Ectodermal cell (in vitro differentiated cells): ENCODE measurements at regions not wholly inside any gene's neighbourhood (a gene's known extent, or its start where the extent isn't known, plus 50 kb on each side); places are given as distances from the start of the nearest gene placed in this dataset.

Source experiments
- H3K27ac ChIP-seq: 2 replicates; pipeline ENCODE4 v1.7.0; 2013; ENCODE audit warnings: mild to moderate bottlenecking, low read depth, low read length; ENCODE audit not compliant: insufficient read depth, poor library complexity, severe bottlenecking
- H3K27me3 ChIP-seq: 2 replicates; pipeline ENCODE4 v1.7.0; 2013; ENCODE audit warnings: mild to moderate bottlenecking, low read length; ENCODE audit not compliant: insufficient read depth, control insufficient read depth, poor library complexity, severe bottlenecking
- H3K36me3 ChIP-seq: one replicate; pipeline ENCODE4 v1.7.0; 2013; ENCODE audit warnings: low read length; ENCODE audit not compliant: control insufficient read depth, insufficient read depth
- H3K4me1 ChIP-seq: one replicate; pipeline ENCODE4 v1.7.0; 2013; ENCODE audit warnings: low read length; ENCODE audit not compliant: control insufficient read depth, insufficient read depth
- H3K4me3 ChIP-seq: 2 replicates; pipeline ENCODE4 v1.7.0; 2013; ENCODE audit warnings: low read depth, low read length, control low read depth; ENCODE audit not compliant: insufficient read depth
- H3K9me3 ChIP-seq: 2 replicates; pipeline ENCODE4 v1.7.0; 2013; ENCODE audit warnings: mild to moderate bottlenecking, low read length, moderate library complexity; ENCODE audit not compliant: control insufficient read depth
- WGBS, 2 experiments: methylation state at CpG; one replicate each; pipeline ENCODE4 v1.1.7; 2013; ENCODE audit warnings: missing lambda C conversion rate in 2 of 2; 5-methylcytosine and 5-hydroxymethylcytosine counted together

DNA sequence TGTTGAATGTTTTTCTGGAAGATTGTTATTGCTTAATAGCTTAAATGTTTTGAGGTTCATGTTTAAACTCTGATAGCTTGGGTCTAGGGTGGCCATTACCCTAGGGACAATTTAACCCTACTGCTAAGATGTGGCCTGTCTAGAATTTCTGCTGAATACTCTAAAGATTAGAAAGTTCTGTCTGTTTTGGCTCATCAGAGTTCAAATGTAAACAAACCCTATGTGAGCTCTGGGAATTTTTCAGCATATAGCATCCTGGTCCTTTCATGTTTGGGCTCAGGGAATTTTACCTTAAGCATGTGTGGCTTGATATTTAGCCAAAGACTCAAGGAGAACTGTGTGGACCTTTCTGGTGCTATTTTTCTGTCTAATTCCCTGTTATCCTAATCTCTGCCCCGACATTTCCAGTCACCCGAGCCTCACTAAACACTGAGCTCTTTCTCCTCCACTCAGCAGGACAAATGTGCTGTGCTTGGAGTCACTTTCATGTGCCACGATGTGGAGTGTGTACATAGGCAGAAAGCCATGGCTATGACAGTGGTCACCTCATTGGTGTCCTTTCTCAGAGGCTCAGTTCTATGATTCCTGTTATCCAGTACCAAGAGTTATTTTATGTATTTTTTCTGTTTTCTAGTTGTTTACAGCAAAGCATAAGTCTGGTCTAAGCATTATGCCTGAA is 492.5 kb upstream of the SPHKAP start:
- Histone ChIP-seq H3K27ac (no peak overlapping the region), H3K36me3 (no peaks in the 10 kb centered on the region)
- 88 to 93% methylated on average over 3 of the region's 3 CpGs for WGBS, 2 experiments

DNA sequence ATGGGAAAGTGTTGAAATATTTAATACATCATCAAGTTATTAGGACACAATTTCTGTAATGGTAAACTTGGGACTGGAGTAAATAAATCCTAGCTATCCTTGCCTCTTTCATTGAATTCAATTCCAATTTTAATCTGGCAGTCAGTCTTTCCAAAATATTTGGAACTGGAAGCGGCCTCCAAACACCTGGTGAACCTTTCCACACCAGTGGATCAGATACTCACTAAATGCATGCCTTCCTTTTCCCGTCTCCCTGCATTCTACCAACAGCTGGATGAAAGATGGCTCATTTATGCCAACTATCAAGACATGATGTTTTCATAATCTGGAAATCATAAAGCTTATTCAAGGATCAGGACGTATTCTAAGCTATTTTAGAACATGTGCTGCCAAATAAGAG is 488.2 kb upstream of the SPHKAP start:
- Histone ChIP-seq H3K4me1 (no peaks in the 10 kb centered on the region), H3K36me3 (no peaks in the 10 kb centered on the region), H3K27me3 (no peaks in the 10 kb centered on the region), H3K9me3 (no peaks in the 10 kb centered on the region), H3K4me3 (no peak overlapping the region), H3K27ac (no peak overlapping the region)
- WGBS, 2 experiments: 86 to 96% methylated on average over 2 to 3 of the region's 3 CpGs

More for the DNA sequence above, 492.5 kb upstream of the SPHKAP start:
- Histone ChIP-seq H3K4me3 (no peak overlapping the region), H3K9me3 (no peaks in the 10 kb centered on the region), H3K4me1 (no peaks in the 10 kb centered on the region), H3K27me3 (no peaks in the 10 kb centered on the region)

DNA sequence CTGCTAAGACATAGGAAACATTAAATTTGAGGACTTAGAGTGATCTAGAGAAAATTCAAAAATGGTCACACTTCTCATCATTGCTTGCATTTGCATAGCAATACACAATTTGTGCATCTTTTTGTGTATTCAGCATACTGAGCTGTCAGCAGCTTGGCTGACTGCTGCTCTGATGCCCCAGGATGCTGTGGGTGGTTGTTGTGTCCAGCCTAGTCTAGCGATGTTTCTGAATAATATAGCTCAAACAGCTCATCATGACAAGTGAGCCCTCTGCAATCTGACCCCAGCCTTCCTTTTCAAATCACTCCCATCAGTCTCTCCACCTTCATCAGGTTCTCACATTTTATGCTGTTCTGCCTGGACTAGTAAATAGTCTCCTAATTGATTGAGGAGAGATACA is 483.7 kb upstream of the SPHKAP start:
- Histone ChIP-seq H3K4me3 (no peak overlapping the region), H3K4me1 (no peaks in the 10 kb centered on the region), H3K9me3 (no peaks in the 10 kb centered on the region), H3K36me3 (no peaks in the 10 kb centered on the region), H3K27ac (no peak overlapping the region), H3K27me3 (no peaks in the 10 kb centered on the region)
- 100% methylated on average over 1 of the region's 1 CpG for WGBS, 2 experiments

DNA sequence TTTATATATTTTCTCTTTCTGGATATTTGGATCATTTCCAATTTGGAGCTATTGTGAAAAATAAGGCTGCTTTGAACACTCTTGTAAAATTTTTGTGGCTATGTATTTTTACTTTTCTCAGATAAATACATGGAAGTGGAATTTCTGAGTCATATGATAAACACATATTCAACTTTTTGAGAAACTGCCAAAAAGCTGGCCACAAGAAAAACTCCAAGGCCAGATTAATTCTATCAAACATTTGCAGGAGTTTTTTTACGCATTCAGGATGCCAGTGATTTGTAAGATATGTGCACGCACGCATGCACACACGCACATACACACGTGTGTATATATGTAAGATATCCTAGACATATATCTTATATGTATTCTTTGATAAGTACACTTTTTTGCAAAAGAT is 477.5 kb upstream of the SPHKAP start:
- H3K27me3 ChIP-seq: no peaks in the 10 kb centered on the region
- no peaks in the 10 kb centered on the region for H3K9me3 ChIP-seq
- no peaks in the 10 kb centered on the region for H3K4me1 ChIP-seq
- H3K27ac ChIP-seq: no peak overlapping the region
- no peaks in the 10 kb centered on the region for H3K36me3 ChIP-seq
- H3K4me3 ChIP-seq: no peak overlapping the region
- 69 to 91% methylated on average over 3 to 4 of the region's 5 CpGs for WGBS, 2 experiments

DNA sequence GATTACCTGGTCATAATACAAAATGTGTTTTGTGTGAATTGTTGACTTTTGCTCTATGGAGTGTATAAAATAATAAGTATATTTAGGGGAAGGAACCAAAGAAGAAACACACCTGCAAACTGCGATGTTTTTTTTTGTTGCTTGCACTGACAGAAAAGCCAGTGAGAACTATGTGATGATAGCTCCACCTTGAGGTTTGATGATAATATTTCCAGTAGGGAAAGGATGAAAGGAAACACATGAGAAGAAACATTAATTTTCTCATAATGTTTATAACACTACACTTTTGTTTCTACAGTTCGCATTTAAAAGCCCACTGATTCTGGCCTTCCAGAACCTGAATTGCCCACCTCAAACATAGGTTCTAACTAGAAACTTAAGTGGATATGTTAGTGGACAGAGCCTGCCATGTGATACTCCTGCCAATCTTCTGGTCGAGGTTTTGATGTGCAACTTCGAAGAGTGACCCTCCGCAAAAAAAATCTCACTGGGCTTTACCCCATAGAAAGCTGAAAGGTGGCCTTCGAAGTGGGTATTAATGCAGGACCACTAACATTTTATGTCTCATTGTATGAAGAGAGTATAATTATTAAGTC is 476.4 kb upstream of the SPHKAP start:
- no peak overlapping the region for H3K27ac ChIP-seq
- 67 to 77% methylated on average over 5 to 6 of the region's 6 CpGs for WGBS, 2 experiments
- H3K27me3 ChIP-seq: no peaks in the 10 kb centered on the region

DNA sequence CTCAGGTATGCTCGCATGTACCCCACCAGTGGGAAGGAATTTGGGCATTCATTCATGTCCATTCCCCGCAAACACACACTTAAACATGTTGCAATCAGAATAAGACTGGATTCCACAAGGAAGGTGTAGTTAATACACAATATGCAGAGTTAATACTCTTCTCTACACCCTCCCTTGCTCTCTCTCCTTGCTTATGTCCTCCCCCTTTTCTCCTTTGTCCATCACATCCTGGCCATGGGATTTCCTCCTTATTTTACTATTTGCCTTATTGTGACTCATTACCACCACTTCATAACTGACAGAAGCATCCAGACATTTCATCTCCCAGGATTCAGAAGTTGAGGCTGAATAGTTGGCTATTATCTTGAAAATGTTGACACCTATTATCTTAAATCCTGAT is 473.8 kb upstream of the SPHKAP start:
- Histone ChIP-seq H3K9me3 (no peaks in the 10 kb centered on the region), H3K36me3 (no peaks in the 10 kb centered on the region), H3K4me3 (no peak overlapping the region), H3K4me1 (no peaks in the 10 kb centered on the region), H3K27me3 (no peaks in the 10 kb centered on the region), H3K27ac (no peak overlapping the region)
- WGBS, 2 experiments: 81 to 100% methylated on average over 2 of the region's 2 CpGs

More for the DNA sequence above, 476.4 kb upstream of the SPHKAP start:
- no peaks in the 10 kb centered on the region for H3K4me1 ChIP-seq
- no peaks in the 10 kb centered on the region for H3K36me3 ChIP-seq
- no peaks in the 10 kb centered on the region for H3K9me3 ChIP-seq
- H3K4me3 ChIP-seq: no peak overlapping the region

DNA sequence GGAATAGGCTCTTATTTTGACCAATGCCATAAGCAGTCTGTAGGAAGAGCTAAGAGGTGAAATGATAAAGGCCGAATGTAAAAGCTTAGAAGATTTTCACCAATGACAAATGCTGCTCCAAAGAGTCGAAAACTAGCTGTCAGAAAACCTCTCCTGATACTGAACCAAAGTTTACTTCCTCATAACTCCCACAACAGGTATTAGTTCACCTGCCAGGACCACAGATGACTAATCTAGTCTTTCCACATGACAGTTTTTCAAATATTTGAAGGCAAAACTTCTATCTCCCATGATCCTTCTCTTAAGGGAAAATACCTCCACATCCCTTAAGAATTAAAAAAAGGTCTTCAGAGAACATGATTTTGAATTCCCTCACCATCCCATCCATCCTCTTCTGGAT is 473.2 kb upstream of the SPHKAP start:
- Histone ChIP-seq H3K9me3 (no peaks in the 10 kb centered on the region), H3K4me3 (no peak overlapping the region), H3K27me3 (no peaks in the 10 kb centered on the region), H3K27ac (no peak overlapping the region), H3K36me3 (no peaks in the 10 kb centered on the region), H3K4me1 (no peaks in the 10 kb centered on the region)
- 91 to 95% methylated on average over 2 of the region's 2 CpGs for WGBS, 2 experiments

DNA sequence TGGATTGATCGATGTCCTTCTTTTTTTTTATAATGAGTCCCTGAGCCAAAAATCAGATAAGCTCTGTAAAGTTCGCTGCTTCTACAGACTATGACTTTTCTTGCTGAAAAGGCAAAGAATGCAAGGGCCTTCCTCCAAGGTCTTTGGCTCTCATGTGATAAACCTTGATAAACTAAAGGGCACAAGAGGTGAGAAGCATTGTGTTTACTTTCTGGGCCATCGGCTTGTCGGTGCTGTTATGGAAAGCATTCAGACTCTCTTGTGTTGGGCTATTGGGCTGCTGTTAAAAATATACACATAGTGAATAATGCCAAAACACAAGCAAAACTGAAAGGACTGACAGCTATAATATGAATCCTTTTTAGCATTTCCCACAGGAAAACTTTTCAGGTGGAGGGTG is 472.4 kb upstream of the SPHKAP start:
- WGBS, 2 experiments: 88 to 95% methylated on average over 4 of the region's 4 CpGs
- Histone ChIP-seq H3K27ac (no peak overlapping the region), H3K4me3 (no peak overlapping the region), H3K36me3 (no peaks in the 10 kb centered on the region), H3K9me3 (no peaks in the 10 kb centered on the region), H3K27me3 (no peaks in the 10 kb centered on the region), H3K4me1 (no peaks in the 10 kb centered on the region)

DNA sequence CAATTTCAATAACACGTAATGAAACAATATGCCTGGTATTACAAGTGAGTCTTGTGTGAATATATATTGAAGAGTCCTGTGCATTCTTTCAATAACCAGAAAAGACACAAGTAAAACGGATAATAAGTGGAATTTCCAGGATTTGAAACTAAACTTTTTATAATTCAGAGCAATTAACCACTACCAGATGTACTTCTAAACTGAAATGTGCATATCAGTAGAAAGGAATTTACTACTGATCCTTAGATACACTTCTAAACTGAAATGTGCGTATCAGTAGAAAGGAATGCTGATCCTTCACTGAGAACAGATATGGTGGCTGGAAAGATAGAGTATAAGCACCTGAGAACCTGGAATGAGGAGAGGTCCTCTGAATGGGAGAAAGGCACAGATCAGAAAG is 470.9 kb upstream of the SPHKAP start:
- WGBS, 2 experiments: 97 to 100% methylated on average over 2 to 3 of the region's 3 CpGs
- Histone ChIP-seq H3K9me3 (no peaks in the 10 kb centered on the region), H3K4me3 (no peak overlapping the region), H3K27ac (no peak overlapping the region), H3K36me3 (no peaks in the 10 kb centered on the region), H3K4me1 (no peaks in the 10 kb centered on the region), H3K27me3 (no peaks in the 10 kb centered on the region)

DNA sequence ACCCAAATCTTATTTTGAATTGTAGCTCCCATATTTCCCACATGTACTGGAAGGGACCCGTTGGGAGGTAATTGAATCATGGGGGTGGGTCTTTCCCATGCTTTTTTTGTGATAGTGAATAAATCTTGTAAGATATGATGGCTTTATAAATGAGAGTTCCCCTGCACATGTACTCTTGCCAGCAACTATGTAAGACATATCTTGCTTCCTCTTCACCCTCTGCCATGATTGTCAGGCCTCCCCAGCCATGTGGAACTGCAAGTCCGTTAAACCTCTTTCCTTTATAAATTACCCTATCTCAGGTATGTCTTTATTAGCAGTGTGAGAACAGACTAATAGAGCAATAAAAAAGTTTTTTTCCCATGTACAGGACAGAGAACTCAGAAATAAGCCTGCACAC is 468.4 kb upstream of the SPHKAP start:
- 86 to 100% methylated on average over 1 to 2 of the region's 2 CpGs for WGBS, 2 experiments

More for the DNA sequence above, 468.4 kb upstream of the SPHKAP start:
- H3K27ac ChIP-seq: no peak overlapping the region
- H3K4me1 ChIP-seq: no peaks in the 10 kb centered on the region
- no peaks in the 10 kb centered on the region for H3K36me3 ChIP-seq
- no peak overlapping the region for H3K4me3 ChIP-seq
- H3K27me3 ChIP-seq: no peaks in the 10 kb centered on the region
- H3K9me3 ChIP-seq: no peaks in the 10 kb centered on the region
